Astrocyte (in vitro differentiated cells and primary cell): ENCODE measurements at regions not wholly inside any gene's neighbourhood (a gene's known extent, or its start where the extent isn't known, plus 50 kb on each side); places are given as distances from the start of the nearest gene placed in this dataset.

ENCODE experiments used
- EZH2 ChIP-seq: IDR thresholded peaks from 2 replicates; pipeline ENCODE4 v1.6.1; 2012; ENCODE audit warnings: mild to moderate bottlenecking, low read length, inconsistent platforms; ENCODE audit not compliant: insufficient read depth
- TF ChIP-seq, protein P1 (sequence below): IDR thresholded peaks from 2 replicates; pipeline ENCODE4 v1.5.1; 2011; ENCODE audit warnings: low read depth, mild to moderate bottlenecking, inconsistent platforms, low read length, moderate library complexity; ENCODE audit not compliant: insufficient read depth

DNA sequence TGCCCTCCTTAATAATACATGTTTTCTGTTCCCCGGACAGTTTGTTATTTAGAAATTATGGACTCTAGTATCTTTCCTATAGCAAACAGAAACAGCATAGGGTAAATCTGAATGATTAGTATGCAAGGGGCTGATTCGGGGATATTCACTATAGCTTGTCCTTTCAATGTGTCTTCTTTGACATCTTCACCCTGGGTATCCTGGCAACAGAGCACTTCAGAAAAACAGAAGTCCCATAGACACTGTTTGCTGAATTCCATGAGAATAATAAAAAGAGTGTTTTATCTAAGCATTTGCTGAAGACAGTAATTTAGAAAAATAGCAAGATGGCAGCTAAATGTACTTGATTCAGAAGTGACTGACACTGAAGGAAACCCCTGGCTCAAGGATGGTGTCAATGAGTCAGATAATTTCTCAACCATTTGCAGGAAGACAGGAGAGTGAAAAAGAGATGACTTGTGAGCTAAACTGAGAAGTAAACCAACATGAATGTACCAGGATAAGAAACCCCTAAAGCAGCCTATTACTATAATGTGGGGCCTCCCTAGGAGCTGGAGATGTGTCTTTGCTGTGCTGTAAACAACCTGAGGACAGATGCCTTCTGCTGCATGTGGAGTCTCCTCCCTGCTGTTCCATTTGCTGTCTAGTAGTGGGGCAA, 246.2 kb downstream of the MAN2A1 start:
- TF ChIP-seq, protein P1, sequence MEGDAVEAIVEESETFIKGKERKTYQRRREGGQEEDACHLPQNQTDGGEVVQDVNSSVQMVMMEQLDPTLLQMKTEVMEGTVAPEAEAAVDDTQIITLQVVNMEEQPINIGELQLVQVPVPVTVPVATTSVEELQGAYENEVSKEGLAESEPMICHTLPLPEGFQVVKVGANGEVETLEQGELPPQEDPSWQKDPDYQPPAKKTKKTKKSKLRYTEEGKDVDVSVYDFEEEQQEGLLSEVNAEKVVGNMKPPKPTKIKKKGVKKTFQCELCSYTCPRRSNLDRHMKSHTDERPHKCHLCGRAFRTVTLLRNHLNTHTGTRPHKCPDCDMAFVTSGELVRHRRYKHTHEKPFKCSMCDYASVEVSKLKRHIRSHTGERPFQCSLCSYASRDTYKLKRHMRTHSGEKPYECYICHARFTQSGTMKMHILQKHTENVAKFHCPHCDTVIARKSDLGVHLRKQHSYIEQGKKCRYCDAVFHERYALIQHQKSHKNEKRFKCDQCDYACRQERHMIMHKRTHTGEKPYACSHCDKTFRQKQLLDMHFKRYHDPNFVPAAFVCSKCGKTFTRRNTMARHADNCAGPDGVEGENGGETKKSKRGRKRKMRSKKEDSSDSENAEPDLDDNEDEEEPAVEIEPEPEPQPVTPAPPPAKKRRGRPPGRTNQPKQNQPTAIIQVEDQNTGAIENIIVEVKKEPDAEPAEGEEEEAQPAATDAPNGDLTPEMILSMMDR = no peak
- TF ChIP-seq EZH2 = no peak
